Panc1 (cell line): ENCODE measurements at regions not wholly inside any gene's neighbourhood (a gene's known extent, or its start where the extent isn't known, plus 50 kb on each side); places are given as distances from the start of the nearest gene placed in this dataset.

Source experiments
- ATAC-seq: fragments of 200-7000 bp; cut with Tn5 transposase; 2 replicates; pipeline ENCODE4 v1.9.1; 2020; ENCODE audit warnings: mild to moderate bottlenecking, moderate library complexity
- BruUV-seq: library from RNA; stranded (reverse); fragments of 400-500 nt; replicated peaks from 2 replicates; lab custom pipeline; 2021; lab: Mats Ljungman, UMichigan
- CTCF ChIA-PET: fragments of 300-600 bp; sonication (Branson Sonifier 250); formaldehyde crosslinking; loops from one replicate; lab custom pipeline; 2022; ENCODE audit warnings: antibody characterized with exemption; lab: Charles Lee
- POLR2A ChIA-PET: fragments of 300-600 bp; sonication (Branson Sonifier 250); formaldehyde crosslinking; loops from one replicate; lab custom pipeline; 2022; ENCODE audit warnings: antibody characterized with exemption; lab: Charles Lee
- DNase-seq: peaks from one replicate; pipeline ENCODE4 v3.0.0-alpha.2; 2010; ENCODE audit warnings: low read depth, low spot score
- H3K27ac ChIP-seq: 2 replicates; pipeline ENCODE4 v1.5.1; 2011; ENCODE audit warnings: mild to moderate bottlenecking, low read length, inconsistent platforms
- H3K27me3 ChIP-seq: fragments of 200-500 bp; sonication (Bioruptor generic); 2 replicates; pipeline ENCODE4 v1.6.0; 2014; ENCODE audit warnings: low read length, inconsistent platforms; ENCODE audit not compliant: control insufficient read depth, insufficient read depth
- H3K36me3 ChIP-seq: fragments of 200-500 bp; sonication (Bioruptor generic); 2 replicates; pipeline ENCODE4 v1.5.1; 2014; ENCODE audit warnings: inconsistent platforms, mild to moderate bottlenecking, low read length, moderate library complexity; ENCODE audit not compliant: control insufficient read depth, insufficient read depth
- H3K4me1 ChIP-seq: 2 replicates; pipeline ENCODE4 v1.5.1; 2011; ENCODE audit warnings: inconsistent platforms, mild to moderate bottlenecking, low read length, moderate library complexity; ENCODE audit not compliant: control insufficient read depth, insufficient read depth
- H3K4me3 ChIP-seq, 2 experiments: 2 replicates each; pipeline ENCODE4 v1.5.1; 2011 to 2012; ENCODE audit warnings: low read depth in 2 of 2, low read length in 2 of 2, mild to moderate bottlenecking in 2 of 2, inconsistent platforms in 1 of 2, moderate library complexity in 1 of 2
- H3K9me3 ChIP-seq: fragments of 200-500 bp; sonication (Bioruptor generic); 2 replicates; pipeline ENCODE4 v1.5.1; 2014; ENCODE audit warnings: low read depth, mild to moderate bottlenecking, inconsistent platforms, low read length, moderate library complexity; ENCODE audit not compliant: control insufficient read depth, insufficient read depth
- CTCF ChIP-seq: fragments of 450-650 bp; IDR thresholded peaks from 2 replicates; pipeline ENCODE4 v1.5.1; 2017; ENCODE audit warnings: mild to moderate bottlenecking
- POLR2AphosphoS5 ChIP-seq: IDR thresholded peaks from 2 replicates; pipeline ENCODE4 v1.6.1; 2012; ENCODE audit warnings: mild to moderate bottlenecking, low read depth, low read length, moderate library complexity
- REST ChIP-seq, 2 experiments: IDR thresholded peaks; 2 replicates each; pipeline ENCODE4 v1.6.1; 2011 to 2012; ENCODE audit warnings: low read depth in 2 of 2, control low read depth in 1 of 2, low read length in 1 of 2, mild to moderate bottlenecking in 1 of 2, moderate library complexity in 1 of 2; ENCODE audit not compliant: insufficient read depth in 1 of 2
- SIN3A ChIP-seq: IDR thresholded peaks from 2 replicates; pipeline ENCODE4 v1.6.1; 2012; ENCODE audit warnings: low read depth, mild to moderate bottlenecking, low read length, moderate library complexity, borderline replicate concordance; ENCODE audit not compliant: insufficient read depth
- TCF7L2 ChIP-seq: IDR thresholded peaks from 2 replicates; pipeline ENCODE4 v1.6.1; 2011; ENCODE audit warnings: mild to moderate bottlenecking, low read depth, low read length, inconsistent platforms
- in situ Hi-C: cut with HindIII; loops from 2 replicates; pipeline ENCODE4 v1.10.0; 2016; ENCODE audit warnings: low sequenced_read_pairs, low pct_unique_long_range_greater_than_20kb
- intact Hi-C: fragments of 100-400 bp; cut with micrococcal nuclease; formaldehyde crosslinking; loops from one replicate; pipeline ENCODE4 v1.10.0; 2022; ENCODE audit not compliant: unreplicated experiment

GRCh38 chr12:98180603-98181002 is 334.8 kb upstream of the TMPO start:
- Histone ChIP-seq H3K9me3 (no peaks in the 10 kb centered on the region), H3K4me1 (no peaks in the 10 kb centered on the region), H3K27ac (no peak overlapping the region), H3K36me3 (no peaks in the 10 kb centered on the region), H3K4me3 (no peak overlapping the region), H3K27me3 (no peaks in the 10 kb centered on the region)
- intact Hi-C loops = no loop called here
- ATAC-seq (no peak), DNase-seq (no peak)
- POLR2A ChIA-PET = no interaction called here
- BruUV-seq = no TSS peak
- CTCF ChIA-PET = no interaction called here
- in situ Hi-C loops = no loop called here
- no peak for TF ChIP-seq POLR2AphosphoS5
- no peak for TF ChIP-seq REST (IDR thresholded peaks at IDR 0.05; ENCODE audit: insufficient read depth in 1 of 2, low read depth in 2 of 2, low read length in 1 of 2)
- TF ChIP-seq TCF7L2 = no peak
- no peak for TF ChIP-seq CTCF
- TF ChIP-seq SIN3A = no peak

DNA sequence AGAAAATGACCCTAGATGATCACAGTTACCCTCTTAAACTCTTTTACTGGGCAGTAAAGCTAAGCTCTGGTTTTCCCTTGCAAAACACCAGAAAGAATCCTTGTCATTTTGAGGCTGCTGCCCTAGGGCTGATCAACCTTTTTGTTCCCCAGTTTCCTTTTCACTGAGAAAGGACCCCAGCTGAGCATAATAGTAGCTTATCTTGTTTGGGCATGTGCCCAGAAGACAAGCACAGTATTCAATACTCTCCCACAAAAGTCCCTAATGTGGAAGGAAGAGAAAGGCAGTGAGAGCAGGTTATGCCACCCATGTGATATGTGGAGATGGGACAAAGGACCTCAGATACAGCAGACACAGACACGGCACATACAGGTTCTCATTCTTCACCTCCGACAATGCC is 332.6 kb upstream of the TMPO start:
- CTCF ChIA-PET = no interaction called here
- POLR2A ChIA-PET = no interaction called here

More for the DNA sequence above, 332.6 kb upstream of the TMPO start:
- H3K4me3 ChIP-seq = no peak overlapping the region
- H3K27me3 ChIP-seq = no peaks in the 10 kb centered on the region
- H3K9me3 ChIP-seq = no peaks in the 10 kb centered on the region
- no peak for DNase-seq
- intact Hi-C loops = no loop called here
- H3K4me1 ChIP-seq = no peaks in the 10 kb centered on the region
- no peak overlapping the region for H3K27ac ChIP-seq
- no peaks in the 10 kb centered on the region for H3K36me3 ChIP-seq
- ATAC-seq = no peak
- BruUV-seq = no TSS peak
- TF ChIP-seq CTCF (no peak), SIN3A (no peak), POLR2AphosphoS5 (no peak), REST (IDR thresholded peaks at IDR 0.05; ENCODE audit: insufficient read depth in 1 of 2, low read depth in 2 of 2, low read length in 1 of 2) (no peak), TCF7L2 (no peak)
- in situ Hi-C loops = no loop called here
